Activated CD8-positive, alpha-beta memory T cell treated with anti-CD3 and anti-CD28 coated beads, Interleukin-2, amount 50 U/mL, for 24 hours (primary cell): ENCODE measurements at regions not wholly inside any gene's neighbourhood (a gene's known extent, or its start where the extent isn't known, plus 50 kb on each side); places are given as distances from the start of the nearest gene placed in this dataset.

Experiments
- DNase-seq: peaks from one replicate; pipeline ENCODE4 v3.0.0-alpha.2; 2020; ENCODE audit errors: extremely low read depth

DNA sequence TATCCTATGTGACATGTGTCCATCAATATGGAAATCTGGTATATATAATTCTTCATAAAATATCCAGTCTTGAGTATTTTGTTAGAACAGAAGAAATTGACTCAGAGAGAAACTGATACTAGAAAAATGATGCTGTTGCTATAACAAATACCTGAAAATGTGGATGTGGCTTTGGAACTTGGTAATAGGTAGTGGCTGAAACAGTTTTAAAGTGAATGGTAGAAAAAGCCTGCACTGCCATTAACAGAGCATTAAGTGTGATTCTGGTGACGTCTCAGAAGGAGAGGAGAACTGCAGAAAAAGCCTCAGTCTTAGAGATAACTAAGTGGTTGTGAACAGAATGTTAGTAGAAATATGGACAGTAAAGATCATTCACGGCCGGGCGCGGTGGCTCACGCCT lies 634.9 kb upstream of the ZNF608 start:
- no peak for DNase-seq

DNA sequence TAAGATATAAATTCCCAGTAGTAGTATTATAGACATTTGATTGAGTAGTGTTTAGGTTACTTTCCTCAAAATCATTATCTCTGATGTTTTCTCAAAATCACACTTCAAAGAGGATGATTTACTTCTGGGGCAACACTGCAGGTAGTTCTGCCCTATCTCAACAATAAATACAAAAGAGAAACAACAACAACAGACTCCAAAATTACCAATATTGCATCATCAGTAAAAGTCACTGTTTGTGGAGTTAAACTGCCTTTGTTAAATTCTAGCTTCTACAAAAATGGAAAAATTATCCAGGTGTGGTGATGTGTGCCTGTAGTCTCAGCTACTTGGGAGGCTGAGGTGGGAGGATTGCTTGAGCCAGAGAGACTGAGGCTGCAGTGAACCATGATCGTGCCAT lies 637.6 kb upstream of the ZNF608 start:
- DNase-seq: no peak

DNA sequence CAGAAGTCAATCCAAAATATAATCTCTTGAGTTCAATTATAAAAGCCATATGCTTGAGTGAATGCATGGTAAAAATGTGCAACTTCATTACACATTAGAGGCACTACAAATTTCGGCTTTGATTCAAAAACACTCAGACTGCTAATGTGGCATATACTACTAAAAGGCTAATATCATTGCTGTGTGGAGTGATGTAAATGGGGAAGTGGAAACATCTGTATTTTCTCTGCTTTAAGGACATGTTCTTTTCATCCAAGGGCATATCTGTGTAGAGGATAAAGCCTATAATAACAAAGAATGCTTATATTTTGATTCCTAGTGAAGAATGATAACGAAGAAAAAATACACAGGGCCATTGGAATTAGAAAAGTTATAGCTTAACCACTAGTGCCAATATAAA lies 643.9 kb upstream of the ZNF608 start:
- DNase-seq: no peak

DNA sequence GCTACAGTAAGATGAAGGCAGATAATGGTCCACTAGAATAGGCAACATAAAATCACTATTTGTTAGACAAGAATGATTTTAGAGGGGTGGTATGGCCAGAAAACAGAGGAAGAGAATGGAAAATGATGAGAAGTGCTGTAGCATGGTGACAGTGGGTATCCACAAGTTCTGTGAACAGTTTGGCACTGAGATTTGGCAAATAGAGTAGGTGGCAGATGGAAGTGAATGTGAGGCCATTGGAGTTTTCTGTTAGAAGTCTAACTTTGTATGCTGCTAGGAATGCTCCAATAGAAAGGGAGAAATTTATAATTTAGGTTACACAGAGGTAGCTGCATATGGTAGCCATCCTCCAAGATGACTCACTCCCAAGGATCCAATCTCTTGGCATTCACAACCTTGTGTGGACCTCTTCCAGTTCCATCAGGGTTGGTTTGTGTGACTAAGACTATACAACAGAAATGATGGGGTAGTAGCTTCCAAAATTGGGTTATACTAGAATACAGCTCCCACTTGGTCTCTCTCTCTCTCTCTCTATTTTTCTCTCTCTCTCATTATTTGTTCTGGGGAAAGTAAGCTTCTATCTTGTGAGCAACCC lies 646.9 kb upstream of the ZNF608 start:
- DNase-seq: no peak

DNA sequence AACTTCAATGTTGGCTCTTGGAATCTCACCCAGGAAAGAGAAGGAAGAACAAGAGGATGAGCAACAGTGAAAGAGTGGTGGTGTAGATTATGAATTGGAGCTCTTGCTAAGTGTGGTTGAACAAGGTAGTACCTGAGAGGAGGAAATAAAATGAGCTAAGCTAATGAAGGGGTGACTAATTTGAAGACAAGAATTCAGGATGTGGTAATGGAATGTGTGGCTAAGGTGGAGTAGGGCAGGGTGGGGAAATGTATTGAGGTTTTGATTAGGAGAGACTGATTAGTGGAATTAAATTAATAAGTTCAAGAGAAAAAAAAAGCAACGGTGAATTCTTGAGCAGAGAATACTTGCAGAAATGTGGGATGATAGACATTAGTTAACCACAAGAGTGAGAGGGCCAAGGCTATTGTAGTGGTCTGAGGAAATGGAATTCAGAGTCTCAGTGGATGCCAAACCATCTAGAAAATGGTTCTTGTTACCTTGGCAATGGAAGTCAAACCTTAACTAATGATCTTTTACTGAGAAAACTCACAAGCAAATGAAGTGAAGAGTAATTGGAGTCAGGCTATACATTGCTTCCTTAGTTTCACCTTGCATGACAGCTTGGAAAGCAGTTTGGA lies 648.3 kb upstream of the ZNF608 start:
- no peak for DNase-seq

DNA sequence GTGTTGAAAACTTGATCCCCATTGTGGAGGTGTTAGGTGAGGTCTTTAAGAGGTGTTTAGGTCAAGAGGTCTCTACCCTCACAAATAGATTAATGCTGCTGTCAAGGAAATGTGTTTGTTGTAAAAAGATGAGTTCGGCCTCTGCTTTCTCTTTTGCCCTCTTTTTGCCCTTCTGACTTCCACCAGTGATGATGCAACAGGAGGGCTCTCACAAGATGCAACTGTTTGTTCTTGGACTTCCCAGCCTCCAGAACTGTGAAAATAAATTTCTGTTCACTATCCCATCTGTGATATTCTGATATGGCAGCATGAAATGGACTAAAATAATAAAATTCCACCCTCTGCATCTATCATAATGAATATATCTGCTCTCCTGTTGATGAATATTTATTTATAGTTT lies 650.0 kb upstream of the ZNF608 start:
- no peak for DNase-seq

DNA sequence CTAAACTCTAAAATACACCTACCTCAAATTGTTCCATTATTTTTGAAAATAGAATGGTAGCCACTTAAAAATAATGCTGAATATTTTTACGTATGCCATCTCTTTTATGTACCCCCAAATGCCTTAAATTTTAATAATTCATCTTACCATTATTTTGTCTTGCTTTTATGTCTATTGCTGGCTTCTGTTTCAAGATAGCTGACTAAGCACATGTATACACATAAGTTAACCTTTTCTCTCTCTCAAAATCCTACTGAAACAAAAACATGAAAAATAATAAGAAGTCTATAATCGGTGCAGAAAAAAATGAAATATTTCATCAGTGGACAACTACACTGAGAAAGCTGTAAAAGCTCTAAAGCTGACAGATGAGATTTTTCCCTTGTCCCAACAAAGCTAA lies 652.0 kb upstream of the ZNF608 start:
- no peak for DNase-seq

DNA sequence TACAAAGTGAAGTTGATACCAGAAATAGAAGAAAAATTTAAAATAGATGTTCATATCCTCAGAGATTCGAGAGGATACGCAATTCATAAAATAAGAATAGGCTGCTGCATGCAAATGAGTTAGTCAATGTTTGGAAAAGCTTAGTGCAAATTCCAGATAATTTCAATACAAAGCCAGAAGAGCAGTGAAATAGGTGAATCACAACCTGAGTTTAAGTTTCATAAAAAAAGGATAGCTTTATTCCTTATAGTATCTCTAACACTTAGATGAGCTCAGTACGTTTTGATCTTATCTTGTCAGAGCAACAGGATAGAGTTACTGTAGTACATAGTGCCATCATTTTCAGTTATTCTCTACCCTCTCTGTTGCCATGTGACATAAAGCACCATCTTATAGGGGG lies 653.4 kb upstream of the ZNF608 start:
- no peak for DNase-seq

DNA sequence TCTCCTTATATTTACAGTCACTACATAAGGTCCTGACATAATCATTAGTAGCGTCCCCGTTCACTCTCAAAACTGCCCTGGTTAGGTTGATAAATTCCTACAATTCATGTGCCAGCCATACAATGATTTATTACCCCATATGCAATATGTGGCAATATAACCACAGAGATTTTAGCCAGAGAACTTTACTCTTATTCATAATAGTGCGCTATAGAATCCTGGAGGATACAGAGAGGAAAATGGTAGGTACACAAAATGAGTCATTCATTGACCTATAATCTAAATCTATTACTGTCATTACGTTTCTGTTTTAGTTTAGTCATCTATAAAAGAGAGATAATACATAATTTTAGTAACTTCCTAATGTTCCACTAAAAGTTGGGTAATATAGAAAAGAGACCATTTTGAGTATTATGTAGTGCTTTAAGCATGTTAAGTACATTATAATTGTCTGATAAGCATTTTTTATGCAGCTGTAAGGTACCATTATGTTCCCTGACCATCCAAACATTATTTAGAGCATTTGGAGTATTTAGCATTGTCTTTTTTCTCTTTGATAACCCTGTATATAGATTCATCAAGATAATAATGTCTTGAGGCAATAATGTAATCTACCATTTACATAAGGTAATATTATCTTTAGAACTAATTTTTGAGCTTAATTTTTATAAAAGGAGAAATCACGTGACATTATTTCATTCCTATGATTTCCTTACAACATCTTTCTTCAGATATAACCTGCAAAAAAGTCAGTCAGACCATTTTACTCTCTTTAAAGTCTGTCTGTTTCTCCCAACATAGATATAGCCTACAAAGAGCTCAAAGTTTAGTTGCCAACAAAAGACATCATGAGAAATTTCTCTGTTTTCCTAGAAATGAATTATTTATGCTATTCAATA lies 655.5 kb upstream of the ZNF608 start:
- no peak for DNase-seq

DNA sequence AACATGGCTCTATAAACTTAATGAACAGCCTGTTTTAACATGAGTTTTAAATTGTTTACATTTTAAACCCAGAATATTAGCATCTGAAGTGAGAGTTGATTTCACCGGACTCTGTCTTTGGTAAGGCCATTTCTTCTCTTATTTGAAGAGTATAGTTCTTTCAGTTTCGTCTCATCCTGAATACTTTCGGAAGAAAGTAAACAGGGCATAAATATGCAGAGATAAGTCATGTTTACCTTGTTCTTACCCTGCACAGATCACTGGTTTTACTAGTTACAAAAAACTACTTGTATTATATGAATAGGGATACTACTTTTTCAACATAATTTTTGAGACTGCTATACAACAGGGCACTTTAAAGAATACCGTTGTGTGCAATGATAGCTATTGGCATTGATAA lies 656.3 kb upstream of the ZNF608 start:
- no peak for DNase-seq

DNA sequence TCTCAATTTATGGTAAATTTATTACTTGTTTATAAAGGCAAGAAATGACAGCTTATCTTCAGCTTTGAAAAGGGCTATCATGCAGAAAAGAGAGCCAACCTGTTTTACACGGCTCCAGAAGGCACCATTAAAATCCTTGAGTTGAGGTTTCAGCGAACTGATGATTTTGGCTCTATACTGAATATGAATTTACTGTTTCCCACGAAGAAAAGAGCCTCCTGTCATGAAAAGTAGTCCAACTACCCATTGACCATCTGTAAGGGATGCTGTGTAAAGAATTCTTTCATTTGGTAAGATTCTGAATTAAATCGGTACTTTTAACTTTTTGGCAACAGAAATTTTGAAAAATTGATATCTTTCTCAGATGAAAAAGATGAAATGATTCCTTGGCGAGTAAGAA lies 657.6 kb upstream of the ZNF608 start:
- no peak for DNase-seq

DNA sequence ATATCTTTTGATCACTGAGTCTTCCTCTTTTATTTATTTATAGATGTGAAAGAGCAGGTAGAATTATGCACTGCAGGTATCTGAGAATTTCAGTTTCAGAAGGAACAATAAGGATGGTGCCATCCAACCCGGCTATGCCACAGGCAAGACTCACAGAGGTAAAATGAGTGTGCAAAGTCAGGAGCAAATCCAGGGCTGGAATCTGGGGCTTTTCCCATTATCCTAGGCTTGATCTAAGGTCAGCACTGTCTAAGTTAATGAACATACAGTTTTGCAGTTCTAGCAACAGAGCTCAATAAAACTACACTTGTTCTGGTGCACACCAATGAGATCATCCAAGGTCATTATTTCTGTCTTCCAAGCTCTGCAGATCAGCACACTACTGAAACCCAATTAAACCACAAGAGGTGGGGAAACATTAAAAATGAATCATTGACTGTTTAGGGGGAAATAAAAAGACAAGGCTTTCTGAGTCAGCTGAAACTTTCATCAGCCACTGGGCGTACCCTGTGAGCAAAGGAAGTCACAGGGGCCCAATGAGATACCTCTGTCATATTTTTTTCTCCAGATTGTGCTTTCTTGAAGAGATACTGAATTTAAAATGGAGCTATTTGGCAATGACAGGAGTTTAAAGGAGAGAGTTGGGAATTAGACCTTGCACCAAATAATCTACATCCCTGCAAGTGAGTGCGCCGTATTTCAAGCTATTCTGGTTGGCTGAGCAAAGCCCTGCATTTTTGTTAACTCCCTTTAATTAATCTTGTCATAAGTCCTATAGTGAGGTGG lies 662.2 kb upstream of the ZNF608 start:
- no peak for DNase-seq

DNA sequence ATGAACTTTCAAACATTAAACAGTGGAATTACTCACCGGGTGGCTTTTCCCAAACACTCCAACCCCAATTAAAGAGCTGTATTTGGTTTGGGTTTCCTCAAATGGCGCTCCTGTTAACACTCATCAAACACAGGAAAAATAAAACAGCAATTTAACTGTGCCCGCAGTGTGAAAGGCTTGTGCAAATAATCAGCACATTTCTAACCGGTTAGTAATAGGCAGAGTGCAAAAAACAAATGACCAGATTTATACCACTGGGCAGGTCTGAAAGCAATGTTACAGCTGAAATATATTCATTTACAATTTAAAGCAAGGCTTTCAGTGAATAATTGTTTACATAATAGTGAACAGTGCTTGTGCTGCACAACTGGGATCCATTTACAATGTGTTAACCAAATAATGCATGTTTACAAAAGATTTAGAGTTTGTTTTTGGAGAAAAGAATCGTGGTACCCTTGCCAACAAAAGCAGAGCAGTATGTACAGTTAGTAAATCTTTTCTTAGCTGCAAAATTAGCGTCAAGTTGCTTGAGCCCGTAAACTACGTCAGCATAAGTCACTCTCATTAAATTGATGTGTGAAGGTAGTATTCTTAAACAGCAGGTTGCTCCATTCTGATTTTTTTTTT lies 662.9 kb upstream of the ZNF608 start:
- DNase-seq: no peak

DNA sequence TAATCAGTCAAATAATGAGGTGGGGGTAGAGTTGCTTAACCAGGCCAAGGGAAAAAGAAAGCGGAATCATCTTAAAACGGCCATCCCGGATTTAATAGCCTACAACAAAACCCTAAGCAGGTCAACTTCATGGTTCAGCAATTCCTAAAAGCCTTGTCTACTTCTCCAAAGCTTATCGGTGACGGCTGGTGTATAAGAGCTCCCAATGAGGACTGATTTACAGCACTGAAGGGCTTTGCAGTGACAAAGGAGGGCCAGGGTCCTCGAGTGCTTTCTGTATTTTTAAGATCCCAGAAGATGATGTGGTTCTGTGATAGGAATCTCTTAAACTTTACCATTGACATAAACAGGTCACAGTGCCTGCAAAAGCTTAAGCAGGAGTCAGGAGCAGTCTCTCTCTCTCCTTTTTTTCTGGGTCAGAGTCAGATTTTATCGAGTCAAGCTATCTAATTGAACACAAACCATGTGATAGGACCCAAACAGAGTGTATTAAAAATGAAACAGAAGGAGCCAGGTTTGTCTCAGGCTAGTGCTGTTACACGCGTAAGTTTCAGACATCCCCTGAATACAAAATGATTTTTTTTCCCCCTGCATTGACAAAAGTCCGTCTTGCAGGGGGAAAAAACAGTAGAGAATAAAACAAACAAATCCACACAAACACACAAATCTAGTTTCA lies 663.6 kb upstream of the ZNF608 start:
- no peak for DNase-seq

DNA sequence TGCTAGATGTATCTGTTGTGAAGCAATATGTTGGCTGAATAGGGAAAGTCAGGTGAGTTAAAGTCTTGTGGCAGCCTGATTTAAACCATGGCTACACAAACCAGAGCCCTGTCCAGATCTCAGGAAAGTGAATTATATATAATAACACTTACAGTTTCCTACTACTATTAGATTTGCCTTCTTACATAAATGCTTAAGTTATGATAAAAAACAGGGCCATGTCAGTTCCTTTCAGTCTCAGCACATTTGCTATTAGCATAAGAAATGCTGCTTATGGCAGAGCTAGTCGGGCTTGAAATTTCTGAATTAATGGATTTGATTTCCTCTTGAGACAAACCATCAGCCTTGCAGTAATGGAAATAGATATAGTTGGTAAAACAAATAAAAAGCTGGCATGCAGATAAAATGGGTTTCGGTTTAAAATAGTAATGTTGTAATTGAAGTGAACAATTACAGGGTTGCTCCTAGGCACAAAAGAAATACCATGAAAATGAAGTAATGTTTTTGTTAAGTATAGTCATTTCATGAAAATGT lies 664.2 kb upstream of the ZNF608 start:
- DNase-seq: no peak

DNA sequence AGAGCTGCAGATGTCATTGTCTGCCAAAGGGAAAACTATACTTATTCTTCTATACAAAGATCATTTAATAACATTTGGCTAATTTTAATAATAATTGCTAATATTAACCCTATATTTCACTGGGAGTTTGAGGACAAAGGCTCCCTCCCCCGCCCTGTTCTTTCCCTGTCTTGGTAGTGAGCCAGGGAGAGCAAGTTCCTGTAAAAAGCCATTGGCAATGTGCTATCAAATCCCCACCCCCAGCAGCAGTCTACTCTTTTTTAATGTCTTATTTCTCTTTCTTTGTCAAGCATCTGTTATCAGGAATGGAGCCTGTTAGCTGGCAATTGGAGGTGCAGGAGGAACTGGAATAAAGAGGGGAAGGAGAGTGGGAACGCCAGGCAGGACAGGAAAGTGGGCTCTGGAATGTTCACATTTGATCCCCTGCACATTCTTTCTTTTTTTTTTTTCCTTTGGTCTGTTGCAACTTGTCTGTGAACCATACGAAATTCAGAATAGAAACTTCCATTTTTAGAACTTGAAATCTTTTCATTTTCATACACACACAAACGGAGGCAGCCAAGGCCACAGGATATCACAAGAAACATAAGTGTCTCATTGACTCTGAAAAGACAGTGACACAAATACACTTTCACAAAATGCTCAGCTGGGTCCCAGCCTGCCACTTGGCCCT lies 664.8 kb upstream of the ZNF608 start:
- no peak for DNase-seq

DNA sequence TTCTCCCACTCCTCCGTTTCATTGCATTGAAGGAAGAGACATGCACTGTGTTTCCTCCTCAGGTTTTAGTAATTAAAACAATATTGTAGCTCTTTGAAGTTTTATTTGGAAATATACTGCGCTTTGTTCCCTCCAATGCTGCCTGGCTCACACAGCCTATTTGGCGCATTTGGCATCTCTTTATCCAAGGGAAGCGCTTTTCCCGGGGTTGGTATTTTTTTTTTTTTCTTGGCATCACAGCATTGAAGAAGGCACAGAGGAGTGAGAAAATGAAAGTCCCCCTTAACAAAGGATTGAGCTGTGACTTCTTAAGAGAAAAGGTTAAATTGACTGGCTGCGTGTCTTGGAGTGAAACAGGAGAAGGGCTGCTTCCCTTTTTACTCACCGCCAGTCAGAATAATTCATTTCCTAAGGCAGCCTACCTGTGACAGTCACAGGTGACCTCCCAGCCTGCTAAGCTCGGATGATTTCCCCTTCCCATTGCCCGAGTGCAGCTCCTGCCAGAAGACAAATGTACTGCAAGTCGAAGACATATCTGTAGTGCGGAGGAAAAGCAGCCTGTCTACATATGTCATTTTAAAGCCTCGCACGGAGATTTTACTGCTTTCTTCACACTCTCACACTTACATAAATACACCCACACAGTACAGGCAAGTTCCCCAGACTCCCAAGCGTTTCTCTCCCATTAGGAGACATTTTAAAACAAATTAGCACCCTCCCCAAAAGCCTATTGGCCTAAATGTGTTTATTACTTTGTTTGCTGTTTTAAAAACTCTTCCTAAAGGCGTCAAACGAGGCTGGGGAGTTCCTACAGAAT lies 665.5 kb upstream of the ZNF608 start:
- DNase-seq: no peak

DNA sequence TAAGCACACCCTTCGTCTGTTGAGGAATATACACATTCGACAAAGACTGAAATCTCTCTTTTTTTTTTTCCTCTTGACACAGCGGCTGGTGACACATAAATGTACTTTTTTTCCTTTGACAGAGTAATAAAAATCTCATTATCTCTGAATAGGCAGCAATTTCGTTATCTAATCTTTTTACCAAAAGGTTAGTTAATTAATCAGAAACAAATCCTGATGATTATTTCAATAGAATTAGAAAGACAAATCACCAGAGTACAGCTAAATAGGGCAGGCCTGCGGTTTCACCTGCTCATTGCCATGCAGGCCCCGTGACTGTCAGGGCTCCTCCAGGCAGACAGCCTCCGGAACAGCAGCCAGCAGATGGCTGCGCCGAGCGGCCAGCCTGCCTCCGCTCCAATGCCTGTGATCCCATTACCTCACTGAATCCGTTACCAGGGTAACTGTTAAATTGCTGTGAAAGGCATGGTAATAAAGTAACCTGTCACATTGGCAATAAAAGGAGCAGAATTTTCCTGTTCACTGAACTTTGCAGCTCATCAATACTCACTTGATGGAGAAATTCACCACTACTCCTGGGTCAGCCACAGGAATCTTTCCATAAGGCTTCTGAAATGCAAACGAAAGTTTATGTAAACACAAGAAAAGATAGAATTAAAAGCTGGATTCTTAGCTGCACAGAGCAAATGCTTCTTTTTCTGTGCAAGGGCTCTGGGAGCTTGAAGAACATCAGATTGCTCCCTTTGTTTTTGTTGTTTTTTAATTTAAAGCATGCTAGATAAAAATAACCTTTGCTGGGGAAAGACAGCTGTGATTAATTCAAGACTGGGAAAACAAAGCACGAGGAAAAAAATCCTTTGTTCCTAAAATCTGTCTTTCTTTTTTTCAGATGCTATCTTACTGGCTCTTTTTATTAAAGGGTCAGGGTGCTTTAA lies 666.4 kb upstream of the ZNF608 start:
- no peak for DNase-seq
